Erythroblast (primary cell): ENCODE measurements at regions not wholly inside any gene's neighbourhood (a gene's known extent, or its start where the extent isn't known, plus 50 kb on each side); places are given as distances from the start of the nearest gene placed in this dataset.

Experiments used
- DNase-seq, 2 experiments: peaks; one replicate each; lab custom pipeline; 2025; lab: John Stamatoyannopoulos, UW
- GATA1 ChIP-seq: IDR thresholded peaks from 2 replicates; pipeline ENCODE4 v1.6.1; 2011; ENCODE audit warnings: low read depth, mild to moderate bottlenecking, control low read depth, low read length, moderate library complexity
- POLR2A ChIP-seq: IDR thresholded peaks from 2 replicates; pipeline ENCODE4 v1.6.1; 2011; ENCODE audit warnings: mild to moderate bottlenecking, low read length

- DNase-seq = no peak
- TF ChIP-seq GATA1 = no peak
- no peak for TF ChIP-seq POLR2A
Observed at GRCh38 chr2:65880436-65880835, 448.0 kb upstream of the SPRED2 start.

- no peak for TF ChIP-seq GATA1
- TF ChIP-seq POLR2A = no peak
- DNase-seq = no peak
Observed at GRCh38 chr2:65878011-65878340, 445.6 kb upstream of the SPRED2 start.

- DNase-seq = no peak
Observed at GRCh38 chr2:65877331-65878010, 445.1 kb upstream of the SPRED2 start.

GRCh38 chr2:65876114-65876513 is 443.7 kb upstream of the SPRED2 start:
- TF ChIP-seq GATA1 (no peak), POLR2A (no peak)
- DNase-seq = no peak

More at GRCh38 chr2:65877331-65878010, 445.1 kb upstream of the SPRED2 start:
- TF ChIP-seq GATA1 (no peak), POLR2A (no peak)

- no peak for DNase-seq
- TF ChIP-seq GATA1 (no peak), POLR2A (no peak)
Observed at GRCh38 chr2:65870826-65871225, 438.4 kb upstream of the SPRED2 start.

GRCh38 chr2:65869296-65869695 is 436.9 kb upstream of the SPRED2 start:
- TF ChIP-seq GATA1 (no peak), POLR2A (no peak)
- no peak for DNase-seq

GRCh38 chr2:65868177-65868576 is 435.8 kb upstream of the SPRED2 start:
- TF ChIP-seq POLR2A = no peak
- TF ChIP-seq GATA1 = no peak
- DNase-seq = no peak

GRCh38 chr2:65867446-65867845 is 435.0 kb upstream of the SPRED2 start:
- DNase-seq = no peak
- TF ChIP-seq POLR2A (no peak), GATA1 (no peak)

- DNase-seq = no peak
- TF ChIP-seq POLR2A (no peak), GATA1 (no peak)
Observed at GRCh38 chr2:65866148-65866547, 433.7 kb upstream of the SPRED2 start.

- DNase-seq = no peak
- no peak for TF ChIP-seq POLR2A
- TF ChIP-seq GATA1 = no peak
Observed at GRCh38 chr2:65864619-65865018, 432.2 kb upstream of the SPRED2 start.

GRCh38 chr2:65863713-65864112 is 431.3 kb upstream of the SPRED2 start:
- TF ChIP-seq POLR2A = no peak
- TF ChIP-seq GATA1 = no peak
- no peak for DNase-seq

- no peak for DNase-seq
- TF ChIP-seq GATA1 = no peak
- no peak for TF ChIP-seq POLR2A
Observed at GRCh38 chr2:65856928-65857327, 424.5 kb upstream of the SPRED2 start.

GRCh38 chr2:65856423-65856822 is 424.0 kb upstream of the SPRED2 start:
- TF ChIP-seq POLR2A (no peak), GATA1 (no peak)
- no peak for DNase-seq

- no peak for TF ChIP-seq POLR2A
- TF ChIP-seq GATA1 = no peak
- no peak for DNase-seq
Observed at GRCh38 chr2:65850695-65851094, 418.3 kb upstream of the SPRED2 start.
